ENCODE measurements at regions not wholly inside any gene's neighbourhood (a gene's known extent, or its start where the extent isn't known, plus 50 kb on each side); places are given as distances from the start of the nearest gene placed in this dataset.

- Histone ChIP-seq H3K9me2 (replicated peaks; ENCODE audit: insufficient read depth, low read length) (no peaks in the 10 kb centered on the region), H3K4me2 (ENCODE audit: low read depth, low read length, poor library complexity, severe bottlenecking) (no peak overlapping the region), H3F3A (ENCODE audit: insufficient read depth) (no peaks in the 10 kb centered on the region), H2AFZ (ENCODE audit: low read depth, low read length, severe bottlenecking) (no peak overlapping the region), H3K27me3 (ENCODE audit: low read length) (no peaks in the 10 kb centered on the region), H3K9ac (ENCODE audit: low read length) (no peak overlapping the region), H4K20me1 (ENCODE audit: low read depth, low read length) (no peaks in the 10 kb centered on the region), H3K9me3 (ENCODE audit: insufficient read depth, low read length) (no peaks in the 10 kb centered on the region), H3K79me2 (ENCODE audit: insufficient read depth, low read length) (no peaks in the 10 kb centered on the region), H3K4me3 (ENCODE audit: insufficient read depth, low read length, poor library complexity, severe bottlenecking) (no peak overlapping the region), H3K36me3 (ENCODE audit: low read length) (no peaks in the 10 kb centered on the region), H3K27ac (ENCODE audit: low read depth, low read length) (no peak overlapping the region)
- TF ChIP-seq CTCF (IDR thresholded peaks at IDR 0.05; ENCODE audit: insufficient read depth, low read length, poor library complexity, severe bottlenecking) (no peak), EZH2phosphoT487 (conservative IDR thresholded peaks at IDR 0.05; ENCODE audit: low read length) (no peak)
These were observed 189.6 kb upstream of the THBS1 start for GRCh38 chr15:39391230-39391629.

- Histone ChIP-seq H3K27me3 (ENCODE audit: low read length) (no peaks in the 10 kb centered on the region), H3K36me3 (ENCODE audit: low read length) (no peaks in the 10 kb centered on the region), H3K4me2 (ENCODE audit: low read depth, low read length, poor library complexity, severe bottlenecking) (no peak overlapping the region), H3K9me2 (replicated peaks; ENCODE audit: insufficient read depth, low read length) (no peaks in the 10 kb centered on the region), H4K20me1 (ENCODE audit: low read depth, low read length) (no peaks in the 10 kb centered on the region), H3K4me3 (ENCODE audit: insufficient read depth, low read length, poor library complexity, severe bottlenecking) (no peak overlapping the region), H3K79me2 (ENCODE audit: insufficient read depth, low read length) (no peaks in the 10 kb centered on the region), H3F3A (ENCODE audit: insufficient read depth) (no peaks in the 10 kb centered on the region), H2AFZ (ENCODE audit: low read depth, low read length, severe bottlenecking) (no peak overlapping the region), H3K9me3 (ENCODE audit: insufficient read depth, low read length) (no peaks in the 10 kb centered on the region), H3K9ac (ENCODE audit: low read length) (no peak overlapping the region), H3K27ac (ENCODE audit: low read depth, low read length) (no peak overlapping the region)
- no peak for TF ChIP-seq EZH2phosphoT487 (conservative IDR thresholded peaks at IDR 0.05; ENCODE audit: low read length)
- no peak for TF ChIP-seq CTCF (IDR thresholded peaks at IDR 0.05; ENCODE audit: insufficient read depth, low read length, poor library complexity, severe bottlenecking)
These were observed 188.3 kb upstream of the THBS1 start for GRCh38 chr15:39392469-39393047.

DNA sequence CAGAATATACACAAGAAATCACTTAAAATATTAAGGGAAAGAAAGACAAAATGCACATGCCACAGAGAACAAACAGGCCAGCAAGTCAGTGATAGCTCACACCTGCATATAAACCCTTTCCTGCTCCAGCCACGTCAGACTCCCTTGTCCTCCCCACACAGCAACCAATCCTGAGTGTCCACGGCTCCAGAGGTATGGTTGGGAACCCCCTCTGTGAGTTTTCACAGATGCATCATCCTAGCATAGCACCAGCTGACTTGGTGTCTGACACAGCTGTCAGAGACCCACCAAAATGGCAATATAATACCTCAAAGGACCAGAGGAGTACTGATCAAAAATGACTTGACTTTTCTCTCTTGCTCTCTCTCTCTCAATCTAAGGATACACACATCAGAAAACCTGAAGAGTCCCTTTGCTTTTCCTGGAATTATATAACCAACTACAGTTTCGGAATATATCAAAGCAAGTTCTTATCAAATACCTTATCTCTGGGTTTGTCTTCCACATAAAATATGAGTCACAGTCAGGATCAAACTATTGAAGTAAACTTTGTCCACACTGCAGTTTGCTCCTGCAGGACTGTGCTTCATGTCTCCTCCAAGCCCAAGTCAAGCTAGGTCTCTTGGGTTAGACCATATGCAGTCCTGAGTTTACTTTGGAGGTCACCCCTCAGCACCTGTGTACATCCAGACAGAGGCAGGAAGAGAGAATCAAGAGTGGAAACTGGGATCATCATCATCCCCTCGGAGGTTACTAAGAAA is 187.1 kb upstream of the THBS1 start:
- Histone ChIP-seq H3K9me3 (ENCODE audit: insufficient read depth, low read length) (no peaks in the 10 kb centered on the region), H3K4me2 (ENCODE audit: low read depth, low read length, poor library complexity, severe bottlenecking) (no peak overlapping the region), H3K27ac (ENCODE audit: low read depth, low read length) (no peak overlapping the region), H3K79me2 (ENCODE audit: insufficient read depth, low read length) (no peaks in the 10 kb centered on the region), H3K36me3 (ENCODE audit: low read length) (no peaks in the 10 kb centered on the region), H4K20me1 (ENCODE audit: low read depth, low read length) (no peaks in the 10 kb centered on the region), H3K9me2 (replicated peaks; ENCODE audit: insufficient read depth, low read length) (no peaks in the 10 kb centered on the region), H2AFZ (ENCODE audit: low read depth, low read length, severe bottlenecking) (no peak overlapping the region), H3K27me3 (ENCODE audit: low read length) (no peaks in the 10 kb centered on the region), H3F3A (ENCODE audit: insufficient read depth) (no peaks in the 10 kb centered on the region), H3K9ac (ENCODE audit: low read length) (no peak overlapping the region), H3K4me3 (ENCODE audit: insufficient read depth, low read length, poor library complexity, severe bottlenecking) (no peak overlapping the region)
- TF ChIP-seq EZH2phosphoT487 (conservative IDR thresholded peaks at IDR 0.05; ENCODE audit: low read length) (no peak), CTCF (IDR thresholded peaks at IDR 0.05; ENCODE audit: insufficient read depth, low read length, poor library complexity, severe bottlenecking) (no peak)

Data from SU-DHL-6 (cell line).